Right lobe of liver (tissue), 4 donors: ENCODE measurements at regions not wholly inside any gene's neighbourhood (a gene's known extent, or its start where the extent isn't known, plus 50 kb on each side); places are given as distances from the start of the nearest gene placed in this dataset.

ENCODE experiments used
- CTCF ChIP-seq, 4 donors: fragments of 200-600 bp in 3 of 4; fragments of 450-650 bp in 1 of 4; IDR thresholded peaks; one replicate each; pipeline versions ENCODE4 v1.5.1 to v1.8.0; 2016 to 2022; ENCODE audit warnings: antibody characterized with exemption in 4 of 4, mild to moderate bottlenecking in 2 of 4
- POLR2A ChIP-seq: fragments of 450-650 bp; IDR thresholded peaks from one replicate; pipeline ENCODE4 v1.6.1; 2017; ENCODE audit warnings: antibody characterized with exemption, mild to moderate bottlenecking
- donor health status: DM: no; HTN: no; CAD: no.
- donor health status: DM: no; HTN: no; CAD: no.
- donor health status: DM: no; HTN: yes; CAD: no.

DNA sequence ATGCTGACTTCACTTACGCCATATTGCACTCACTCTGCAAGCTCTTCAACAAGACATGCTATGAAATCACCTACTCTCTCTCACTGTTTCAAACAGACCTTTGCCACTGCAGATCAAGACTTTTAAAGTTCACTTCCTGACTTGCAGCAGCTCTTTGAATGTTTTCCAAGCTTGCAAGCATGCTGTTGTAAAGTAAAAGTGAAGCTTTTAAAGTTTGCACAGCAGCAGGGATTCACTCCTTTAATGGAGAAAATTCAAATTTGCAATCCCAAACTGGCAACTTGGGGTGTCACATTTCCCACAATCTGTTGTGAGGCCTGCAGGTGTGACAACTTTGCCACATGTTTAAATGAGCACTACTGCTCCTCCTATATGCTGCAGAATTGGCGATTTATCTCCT, 270.9 kb downstream of the ALX1 start:
- TF ChIP-seq CTCF (IDR thresholded peaks at IDR 0.05), result no peak
- no peak for TF ChIP-seq POLR2A
